HG03520 (cell line): ENCODE measurements at regions not wholly inside any gene's neighbourhood (a gene's known extent, or its start where the extent isn't known, plus 50 kb on each side); places are given as distances from the start of the nearest gene placed in this dataset.
"Not testable (repeated sequence)": the region's sequence is repeated elsewhere in the genome, so short reads cannot be mapped to it uniquely, and the experiment has no call there.

ENCODE experiments used
- ATAC-seq: cut with Tn5 transposase; IDR thresholded peaks from one replicate; pipeline ENCODE4 v1.9.1; 2021; ENCODE audit warnings: mild to moderate bottlenecking, moderate library complexity; ENCODE audit not compliant: unreplicated experiment

- no peak for ATAC-seq
Measured at GRCh38 chr3:104165866-104166265, 1200.8 kb upstream of the ALCAM start.

GRCh38 chr3:104168386-104168785, 1198.3 kb upstream of the ALCAM start:
- ATAC-seq = no peak

GRCh38 chr3:104175696-104176095, 1191.0 kb upstream of the ALCAM start:
- no peak for ATAC-seq

GRCh38 chr3:104176706-104177105, 1190.0 kb upstream of the ALCAM start:
- no peak for ATAC-seq

- ATAC-seq = no peak
Measured at GRCh38 chr3:104178680-104179079, 1188.0 kb upstream of the ALCAM start.

- ATAC-seq = no peak
Measured at GRCh38 chr3:104180906-104181305, 1185.8 kb upstream of the ALCAM start.

- ATAC-seq = no peak
Measured at GRCh38 chr3:104190681-104191080, 1176.0 kb upstream of the ALCAM start.

- no peak for ATAC-seq
Measured at GRCh38 chr3:104198131-104198530, 1168.6 kb upstream of the ALCAM start.

- ATAC-seq = no peak
Measured at GRCh38 chr3:104206925-104207324, 1159.8 kb upstream of the ALCAM start.

- no peak for ATAC-seq
Measured at GRCh38 chr3:104214277-104214676, 1152.4 kb upstream of the ALCAM start.

- ATAC-seq = no peak
Measured at GRCh38 chr3:104214937-104215336, 1151.8 kb upstream of the ALCAM start.

- ATAC-seq = not testable (repeated sequence)
Measured at GRCh38 chr3:104219046-104219445, 1147.7 kb upstream of the ALCAM start.

GRCh38 chr3:104234442-104235194, 1132.1 kb upstream of the ALCAM start:
- ATAC-seq = no peak

- no peak for ATAC-seq
Measured at GRCh38 chr3:104244680-104245220, 1122.0 kb upstream of the ALCAM start.

GRCh38 chr3:104245261-104245660, 1121.4 kb upstream of the ALCAM start:
- ATAC-seq = no peak

GRCh38 chr3:104245981-104246380, 1120.7 kb upstream of the ALCAM start:
- ATAC-seq = no peak

GRCh38 chr3:104257486-104257885, 1109.2 kb upstream of the ALCAM start:
- ATAC-seq = no peak

- ATAC-seq = no peak
Measured at GRCh38 chr3:104263477-104263876, 1103.2 kb upstream of the ALCAM start.

GRCh38 chr3:104266219-104266618, 1100.5 kb upstream of the ALCAM start:
- not testable (repeated sequence) for ATAC-seq

GRCh38 chr3:104269771-104270170, 1096.9 kb upstream of the ALCAM start:
- no peak for ATAC-seq

GRCh38 chr3:104273046-104273649, 1093.6 kb upstream of the ALCAM start:
- ATAC-seq = no peak

- no peak for ATAC-seq
Measured at GRCh38 chr3:104275199-104275598, 1091.5 kb upstream of the ALCAM start.
